Panc1 (cell line): ENCODE measurements at regions not wholly inside any gene's neighbourhood (a gene's known extent, or its start where the extent isn't known, plus 50 kb on each side); places are given as distances from the start of the nearest gene placed in this dataset.
"Not testable (repeated sequence)": the region's sequence is repeated elsewhere in the genome, so short reads cannot be mapped to it uniquely, and the experiment has no call there.

Experiments
- ATAC-seq: fragments of 200-7000 bp; cut with Tn5 transposase; 2 replicates; pipeline ENCODE4 v1.9.1; 2020; ENCODE audit warnings: mild to moderate bottlenecking, moderate library complexity
- BruUV-seq: library from RNA; stranded (reverse); fragments of 400-500 nt; replicated peaks from 2 replicates; lab custom pipeline; 2021; lab: Mats Ljungman, UMichigan
- CTCF ChIA-PET: fragments of 300-600 bp; sonication (Branson Sonifier 250); formaldehyde crosslinking; loops from one replicate; lab custom pipeline; 2022; ENCODE audit warnings: antibody characterized with exemption; lab: Charles Lee
- POLR2A ChIA-PET: fragments of 300-600 bp; sonication (Branson Sonifier 250); formaldehyde crosslinking; loops from one replicate; lab custom pipeline; 2022; ENCODE audit warnings: antibody characterized with exemption; lab: Charles Lee
- DNase-seq: peaks from one replicate; pipeline ENCODE4 v3.0.0-alpha.2; 2010; ENCODE audit warnings: low read depth, low spot score
- H3K27ac ChIP-seq: 2 replicates; pipeline ENCODE4 v1.5.1; 2011; ENCODE audit warnings: mild to moderate bottlenecking, low read length, inconsistent platforms
- H3K27me3 ChIP-seq: fragments of 200-500 bp; sonication (Bioruptor generic); 2 replicates; pipeline ENCODE4 v1.6.0; 2014; ENCODE audit warnings: low read length, inconsistent platforms; ENCODE audit not compliant: control insufficient read depth, insufficient read depth
- H3K36me3 ChIP-seq: fragments of 200-500 bp; sonication (Bioruptor generic); 2 replicates; pipeline ENCODE4 v1.5.1; 2014; ENCODE audit warnings: inconsistent platforms, mild to moderate bottlenecking, low read length, moderate library complexity; ENCODE audit not compliant: control insufficient read depth, insufficient read depth
- H3K4me1 ChIP-seq: 2 replicates; pipeline ENCODE4 v1.5.1; 2011; ENCODE audit warnings: inconsistent platforms, mild to moderate bottlenecking, low read length, moderate library complexity; ENCODE audit not compliant: control insufficient read depth, insufficient read depth
- H3K4me3 ChIP-seq, 2 experiments: 2 replicates each; pipeline ENCODE4 v1.5.1; 2011 to 2012; ENCODE audit warnings: low read depth in 2 of 2, low read length in 2 of 2, mild to moderate bottlenecking in 2 of 2, inconsistent platforms in 1 of 2, moderate library complexity in 1 of 2
- H3K9me3 ChIP-seq: fragments of 200-500 bp; sonication (Bioruptor generic); 2 replicates; pipeline ENCODE4 v1.5.1; 2014; ENCODE audit warnings: low read depth, mild to moderate bottlenecking, inconsistent platforms, low read length, moderate library complexity; ENCODE audit not compliant: control insufficient read depth, insufficient read depth
- CTCF ChIP-seq: fragments of 450-650 bp; IDR thresholded peaks from 2 replicates; pipeline ENCODE4 v1.5.1; 2017; ENCODE audit warnings: mild to moderate bottlenecking
- POLR2AphosphoS5 ChIP-seq: IDR thresholded peaks from 2 replicates; pipeline ENCODE4 v1.6.1; 2012; ENCODE audit warnings: mild to moderate bottlenecking, low read depth, low read length, moderate library complexity
- REST ChIP-seq, 2 experiments: IDR thresholded peaks; 2 replicates each; pipeline ENCODE4 v1.6.1; 2011 to 2012; ENCODE audit warnings: low read depth in 2 of 2, control low read depth in 1 of 2, low read length in 1 of 2, mild to moderate bottlenecking in 1 of 2, moderate library complexity in 1 of 2; ENCODE audit not compliant: insufficient read depth in 1 of 2
- SIN3A ChIP-seq: IDR thresholded peaks from 2 replicates; pipeline ENCODE4 v1.6.1; 2012; ENCODE audit warnings: low read depth, mild to moderate bottlenecking, low read length, moderate library complexity, borderline replicate concordance; ENCODE audit not compliant: insufficient read depth
- TCF7L2 ChIP-seq: IDR thresholded peaks from 2 replicates; pipeline ENCODE4 v1.6.1; 2011; ENCODE audit warnings: mild to moderate bottlenecking, low read depth, low read length, inconsistent platforms
- in situ Hi-C: cut with HindIII; loops from 2 replicates; pipeline ENCODE4 v1.10.0; 2016; ENCODE audit warnings: low sequenced_read_pairs, low pct_unique_long_range_greater_than_20kb
- intact Hi-C: fragments of 100-400 bp; cut with micrococcal nuclease; formaldehyde crosslinking; loops from one replicate; pipeline ENCODE4 v1.10.0; 2022; ENCODE audit not compliant: unreplicated experiment

GRCh38 chr6:132188556-132189264 is 212.6 kb downstream of the MOXD1 start:
- in situ Hi-C loops (no loop called here), intact Hi-C loops (no loop called here)
- DNase-seq (no peak), ATAC-seq (no peak)
- H3K36me3 ChIP-seq = no peaks in the 10 kb centered on the region
- TF ChIP-seq REST (IDR thresholded peaks at IDR 0.05; ENCODE audit: insufficient read depth in 1 of 2, low read depth in 2 of 2, low read length in 1 of 2) = no peak
- no peak for TF ChIP-seq SIN3A
- TF ChIP-seq TCF7L2 = no peak
- TF ChIP-seq CTCF = no peak
- no peak for TF ChIP-seq POLR2AphosphoS5
- H3K27ac ChIP-seq = no peak overlapping the region
- no peaks in the 10 kb centered on the region for H3K4me1 ChIP-seq
- no peak overlapping the region for H3K4me3 ChIP-seq
- H3K27me3 ChIP-seq = no peaks in the 10 kb centered on the region
- POLR2A ChIA-PET = no interaction called here
- H3K9me3 ChIP-seq = no peaks in the 10 kb centered on the region
- no TSS peak for BruUV-seq
- CTCF ChIA-PET = no interaction called here

- TF ChIP-seq TCF7L2 (no peak), POLR2AphosphoS5 (no peak), CTCF (no peak), SIN3A (no peak), REST (IDR thresholded peaks at IDR 0.05; ENCODE audit: insufficient read depth in 1 of 2, low read depth in 2 of 2, low read length in 1 of 2) (no peak)
- DNase-seq (no peak), ATAC-seq (no peak)
- H3K27me3 ChIP-seq = no peaks in the 10 kb centered on the region
- no peaks in the 10 kb centered on the region for H3K9me3 ChIP-seq
- no peaks in the 10 kb centered on the region for H3K36me3 ChIP-seq
- CTCF ChIA-PET = no interaction called here
- H3K4me3 ChIP-seq = no peak overlapping the region
- intact Hi-C loops = no loop called here
- in situ Hi-C loops = no loop called here
- no peak overlapping the region for H3K27ac ChIP-seq
- no peaks in the 10 kb centered on the region for H3K4me1 ChIP-seq
- no TSS peak for BruUV-seq
- POLR2A ChIA-PET = no interaction called here
These were observed 213.5 kb downstream of the MOXD1 start for GRCh38 chr6:132187816-132188215.

- CTCF ChIA-PET, in situ Hi-C loops, ATAC-seq, DNase-seq, H3K4me3 ChIP-seq, BruUV-seq, H3K9me3 ChIP-seq, intact Hi-C loops, H3K4me1 ChIP-seq, POLR2A ChIA-PET, H3K27ac ChIP-seq, H3K36me3 ChIP-seq, H3K27me3 ChIP-seq: not testable (repeated sequence)
These were observed 216.3 kb downstream of the MOXD1 start for GRCh38 chr6:132184966-132185365.
